SK-N-SH treated with all-trans-retinoic acid at 6 μM for 48 hours (cell line): ENCODE measurements at regions not wholly inside any gene's neighbourhood (a gene's known extent, or its start where the extent isn't known, plus 50 kb on each side); places are given as distances from the start of the nearest gene placed in this dataset.

ENCODE experiments used
- ATAC-seq: fragments of 200-7000 bp; cut with Tn5 transposase; 3 replicates; pipeline ENCODE4 v1.9.1; 2020; ENCODE audit warnings: mild to moderate bottlenecking, moderate library complexity
- ARNTL ChIP-seq: fragments of 450-650 bp; formaldehyde crosslinking; IDR thresholded peaks from 2 replicates; pipeline ENCODE4 v1.5.0; 2020; ENCODE audit warnings: low read depth, mild to moderate bottlenecking, moderate library complexity, borderline replicate concordance
- BACH2 ChIP-seq: fragments of 250-450 bp; sonication (Bioruptor Pico); IDR thresholded peaks from 2 replicates; pipeline ENCODE4 v1.9.0; 2021; ENCODE audit warnings: mild to moderate bottlenecking, borderline replicate concordance
- CREB5 ChIP-seq: fragments of 250-450 bp; sonication (Bioruptor Pico); IDR thresholded peaks from 2 replicates; pipeline ENCODE4 v1.5.1; 2020; ENCODE audit warnings: low read depth, mild to moderate bottlenecking, moderate library complexity
- ESRRG ChIP-seq: fragments of 250-450 bp; sonication (Bioruptor Pico); IDR thresholded peaks from 2 replicates; pipeline ENCODE4 v1.6.1; 2021; ENCODE audit warnings: mild to moderate bottlenecking
- OSR1 ChIP-seq: fragments of 250-450 bp; sonication (Bioruptor Pico); IDR thresholded peaks from 2 replicates; pipeline ENCODE4 v1.8.0; 2022; ENCODE audit warnings: moderate library complexity, mild to moderate bottlenecking, inconsistent platforms
- PATZ1 ChIP-seq: fragments of 250-450 bp; sonication (Bioruptor Pico); IDR thresholded peaks from 2 replicates; pipeline ENCODE4 v1.8.0; 2020; ENCODE audit warnings: mild to moderate bottlenecking, moderate library complexity, borderline replicate concordance
- PPARA ChIP-seq: fragments of 250-450 bp; sonication (Bioruptor Pico); IDR thresholded peaks from 2 replicates; pipeline ENCODE4 v1.5.0; 2020; ENCODE audit warnings: mild to moderate bottlenecking, borderline replicate concordance
- RARB ChIP-seq: fragments of 250-450 bp; sonication (Bioruptor Pico); IDR thresholded peaks from 2 replicates; pipeline ENCODE4 v1.8.0; 2021; ENCODE audit warnings: mild to moderate bottlenecking, moderate library complexity
- SNAI2 ChIP-seq: fragments of 250-450 bp; sonication (Bioruptor Pico); IDR thresholded peaks from 2 replicates; pipeline ENCODE4 v1.5.0; 2020; ENCODE audit warnings: mild to moderate bottlenecking, moderate library complexity
- TCF4 ChIP-seq: fragments of 250-450 bp; sonication (Bioruptor Pico); IDR thresholded peaks from 2 replicates; pipeline ENCODE4 v1.8.0; 2021; ENCODE audit warnings: mild to moderate bottlenecking, moderate library complexity, borderline replicate concordance
- TOX ChIP-seq: fragments of 250-450 bp; sonication (Bioruptor Pico); IDR thresholded peaks from 2 replicates; pipeline ENCODE4 v1.8.0; 2021; ENCODE audit warnings: mild to moderate bottlenecking, moderate library complexity, borderline replicate concordance
- TSHZ2 ChIP-seq: fragments of 250-450 bp; sonication (Bioruptor Pico); IDR thresholded peaks from 2 replicates; pipeline ENCODE4 v1.5.0; 2020; ENCODE audit warnings: mild to moderate bottlenecking, moderate library complexity
- ZC3H10 ChIP-seq: fragments of 250-450 bp; sonication (Bioruptor Pico); IDR thresholded peaks from 2 replicates; pipeline ENCODE4 v1.5.1; 2021; ENCODE audit warnings: mild to moderate bottlenecking, moderate library complexity
- ZFP30 ChIP-seq: fragments of 450-650 bp; formaldehyde crosslinking; IDR thresholded peaks from 2 replicates; pipeline ENCODE4 v1.5.0; 2022; ENCODE audit warnings: mild to moderate bottlenecking, moderate library complexity
- ZNF565 ChIP-seq: fragments of 450-650 bp; formaldehyde crosslinking; conservative IDR thresholded peaks from 2 replicates; pipeline ENCODE4 v1.5.0; 2020; ENCODE audit warnings: low read depth, mild to moderate bottlenecking, moderate library complexity
- ZNF70 ChIP-seq: fragments of 450-650 bp; formaldehyde crosslinking; IDR thresholded peaks from 2 replicates; pipeline ENCODE4 v1.5.0; 2020; ENCODE audit warnings: mild to moderate bottlenecking, moderate library complexity
- ZNF8 ChIP-seq: fragments of 450-650 bp; formaldehyde crosslinking; IDR thresholded peaks from 2 replicates; pipeline ENCODE4 v1.5.0; 2020; ENCODE audit warnings: mild to moderate bottlenecking, moderate library complexity

- ATAC-seq = no peak
- TF ChIP-seq ESRRG (CRISPR knock-in tag) = no peak
- TF ChIP-seq, all 23 proteins: peak for 0
These were observed 180.4 kb downstream of the CPEB2 start for GRCh38 chr4:15182600-15183220.

- TF ChIP-seq TOX (CRISPR knock-in tag) (no peak), ZNF70 (CRISPR knock-in tag) (no peak), ZFP30 (CRISPR knock-in tag) (no peak), TSHZ2 (no peak), ARNTL (CRISPR knock-in tag) (no peak), RARB (CRISPR knock-in tag) (no peak), PPARA (CRISPR knock-in tag) (no peak), OSR1 (CRISPR knock-in tag) (no peak), BACH2 (CRISPR knock-in tag) (no peak)
- no peak for ATAC-seq
These were observed 183.9 kb downstream of the CPEB2 start for GRCh38 chr4:15186149-15186548.

GRCh38 chr4:15186806-15187205, 184.5 kb downstream of the CPEB2 start:
- no peak for ATAC-seq
- TF ChIP-seq BACH2 (CRISPR knock-in tag) = no peak
- no peak for TF ChIP-seq ZC3H10
- TF ChIP-seq CREB5 = no peak
- no peak for TF ChIP-seq TCF4 (CRISPR knock-in tag)
- no peak for TF ChIP-seq TSHZ2
- TF ChIP-seq ZNF8 (CRISPR knock-in tag) = no peak
- no peak for TF ChIP-seq PATZ1 (CRISPR knock-in tag)
- no peak for TF ChIP-seq ARNTL (CRISPR knock-in tag)
- TF ChIP-seq SNAI2 (CRISPR knock-in tag) = no peak
- no peak for TF ChIP-seq ZNF565 (CRISPR knock-in tag)

GRCh38 chr4:15188605-15189539, 186.6 kb downstream of the CPEB2 start:
- no peak for ATAC-seq
- TF ChIP-seq SNAI2 (CRISPR knock-in tag) (no peak), RARB (CRISPR knock-in tag) (no peak), ESRRG (CRISPR knock-in tag) (no peak), ARNTL (CRISPR knock-in tag) (no peak), TCF4 (CRISPR knock-in tag) (no peak), TSHZ2 (no peak), ZC3H10 (no peak)
